GM12878 (cell line): ENCODE measurements at regions not wholly inside any gene's neighbourhood (a gene's known extent, or its start where the extent isn't known, plus 50 kb on each side); places are given as distances from the start of the nearest gene placed in this dataset.

Experiments used
- ATAC-seq: fragments of 200-7000 bp; cut with Tn5 transposase; 3 replicates; pipeline ENCODE4 v1.9.1; 2020; ENCODE audit warnings: mild to moderate bottlenecking, moderate library complexity
- BruUV-seq: library from RNA; stranded (reverse); fragments of 400-500 nt; replicated peaks from 2 replicates; lab custom pipeline; 2021; lab: Mats Ljungman, UMichigan
- CTCF ChIA-PET: fragments of 300-600 bp; sonication (Branson Sonifier 250); formaldehyde crosslinking; extraction: SDS; loops from one replicate; lab custom pipeline; 2021; ENCODE audit warnings: inconsistent platforms; lab: Yijun Ruan, JAX
- POLR2A ChIA-PET: fragments of 350-600 bp; formaldehyde crosslinking; extraction: SDS; loops from one replicate; lab custom pipeline; 2021; ENCODE audit warnings: inconsistent platforms; lab: Charles Lee
- RAD21 ChIA-PET: fragments of 300-600 bp; sonication (Branson Sonifier 250); formaldehyde crosslinking; loops from one replicate; lab custom pipeline; 2023; ENCODE audit warnings: antibody characterized with exemption; ENCODE audit not compliant: unreplicated experiment; lab: Charles Lee
- SMC1A ChIA-PET: fragments of 300-600 bp; sonication (Branson Sonifier 250); formaldehyde crosslinking; loops from one replicate; lab custom pipeline; 2023; ENCODE audit not compliant: unreplicated experiment, uncharacterized antibody; lab: Charles Lee
- DNase-seq: peaks from one replicate; pipeline ENCODE4 v3.0.0-alpha.2; 2011; ENCODE audit warnings: low read depth, low spot score
- FAIRE-seq: peaks from 3 replicates; lab custom pipeline; 2011; peaks lifted over from hg19 to GRCh38; lab: Jason Lieb, UNC
- H2AFZ ChIP-seq: 2 replicates; pipeline ENCODE4 v1.6.0; 2011; ENCODE audit warnings: low read depth, low read length, control low read depth; ENCODE audit not compliant: control insufficient read depth
- H3K27ac ChIP-seq: 2 replicates; pipeline ENCODE4 v1.5.1; 2011; ENCODE audit warnings: control low read depth; ENCODE audit not compliant: control insufficient read depth, insufficient read depth
- H3K27me3 ChIP-seq, 2 experiments: replicated peaks in 1 of 2; 2 replicates each; pipeline versions ENCODE4 v1.6.0 to v1.6.1; 2011; ENCODE audit warnings: low read length in 1 of 2; ENCODE audit not compliant: control insufficient read depth in 2 of 2, insufficient read depth in 2 of 2
- H3K36me3 ChIP-seq, 2 experiments: 2 replicates each; pipeline ENCODE4 v1.5.1; 2011; ENCODE audit warnings: low read length in 1 of 2; ENCODE audit not compliant: control insufficient read depth in 2 of 2, insufficient read depth in 2 of 2
- H3K4me1 ChIP-seq: 2 replicates; pipeline ENCODE4 v1.6.1; 2011; ENCODE audit warnings: mild to moderate bottlenecking, low read length, moderate library complexity, mixed read lengths; ENCODE audit not compliant: control insufficient read depth, insufficient read depth
- H3K4me2 ChIP-seq: 2 replicates; pipeline ENCODE4 v1.6.0; 2011; ENCODE audit warnings: control low read depth; ENCODE audit not compliant: control insufficient read depth, insufficient read depth
- H3K4me3 ChIP-seq: fragments of 200-600 bp; sonication (generic); 2 replicates; pipeline ENCODE4 v1.5.1; 2016
- H3K79me2 ChIP-seq: 2 replicates; pipeline ENCODE4 v1.6.0; 2011; ENCODE audit warnings: low read length; ENCODE audit not compliant: control insufficient read depth, insufficient read depth
- H3K9ac ChIP-seq: 2 replicates; pipeline ENCODE4 v1.8.0; 2011; ENCODE audit warnings: low read length, control low read depth, mixed read lengths; ENCODE audit not compliant: control insufficient read depth, insufficient read depth
- H3K9me3 ChIP-seq: replicated peaks from 3 replicates; pipeline ENCODE4 v1.5.1; 2011; ENCODE audit warnings: mild to moderate bottlenecking, low read length; ENCODE audit not compliant: control insufficient read depth, insufficient read depth
- H4K20me1 ChIP-seq: 2 replicates; pipeline ENCODE4 v1.6.0; 2011; ENCODE audit not compliant: control insufficient read depth, insufficient read depth
- CBFB ChIP-seq: IDR thresholded peaks from 2 replicates; pipeline ENCODE4 v1.6.1; 2016; ENCODE audit warnings: antibody characterized with exemption, low read depth
- CBX3 ChIP-seq: fragments of 200-600 bp; sonication (generic); IDR thresholded peaks from 2 replicates; pipeline ENCODE4 v1.6.1; 2016; ENCODE audit warnings: low read depth, borderline replicate concordance
- CEBPB ChIP-seq, 2 experiments: fragments of 150-350 bp in 1 of 2; IDR thresholded peaks; 2 replicates each; pipeline ENCODE4 v1.6.1; 2012 to 2014; ENCODE audit warnings: low read depth in 2 of 2, low read length in 2 of 2, borderline replicate concordance in 1 of 2, inconsistent platforms in 1 of 2
- CREB1 ChIP-seq: IDR thresholded peaks from 2 replicates; pipeline ENCODE4 v1.6.1; 2012; ENCODE audit warnings: low read depth, mild to moderate bottlenecking, inconsistent platforms
- EP300 ChIP-seq, 2 experiments: fragments of 150-350 bp in 1 of 2; IDR thresholded peaks; 2 replicates each; pipeline ENCODE4 v1.6.1; 2011 to 2012; ENCODE audit warnings: low read depth in 2 of 2, low read length in 2 of 2, borderline replicate concordance in 1 of 2, improper control_type of control experiment in 1 of 2, inconsistent platforms in 1 of 2; ENCODE audit not compliant: control insufficient read depth in 1 of 2
- GATAD2B ChIP-seq: fragments of 450-650 bp; conservative IDR thresholded peaks from 2 replicates; pipeline ENCODE4 v1.6.1; 2017; ENCODE audit warnings: low read depth, mild to moderate bottlenecking, moderate library complexity
- JUNB ChIP-seq: IDR thresholded peaks from 2 replicates; pipeline ENCODE4 v1.6.1; 2016; ENCODE audit warnings: antibody characterized with exemption, mild to moderate bottlenecking
- KDM1A ChIP-seq: fragments of 200-600 bp; sonication (generic); IDR thresholded peaks from 2 replicates; pipeline ENCODE4 v1.6.1; 2016; ENCODE audit warnings: borderline replicate concordance
- PAX8 ChIP-seq: fragments of 450-650 bp; IDR thresholded peaks from 2 replicates; pipeline ENCODE4 v1.6.1; 2017; ENCODE audit warnings: mild to moderate bottlenecking, moderate library complexity
- SMARCA5 ChIP-seq: fragments of 450-650 bp; IDR thresholded peaks from 2 replicates; pipeline ENCODE4 v1.6.1; 2017; ENCODE audit warnings: mild to moderate bottlenecking
- SP1 ChIP-seq: IDR thresholded peaks from one replicate; pipeline ENCODE4 v1.6.1; 2011; ENCODE audit warnings: low read depth, low read length
- SPI1 ChIP-seq: IDR thresholded peaks from 2 replicates; pipeline ENCODE4 v1.6.1; 2011; ENCODE audit warnings: low read depth, mild to moderate bottlenecking, low read length, moderate library complexity, borderline replicate concordance; ENCODE audit not compliant: insufficient read depth
- TCF3 ChIP-seq: IDR thresholded peaks from 2 replicates; pipeline ENCODE4 v1.6.1; 2012; ENCODE audit warnings: low read depth, mild to moderate bottlenecking, low read length, borderline replicate concordance; ENCODE audit not compliant: insufficient read depth
- WRNIP1 ChIP-seq: IDR thresholded peaks from 2 replicates; pipeline ENCODE4 v1.6.1; 2011; ENCODE audit warnings: low read depth, low read length, improper control_type of control experiment, borderline replicate concordance
- ZNF207 ChIP-seq: fragments of 450-650 bp; IDR thresholded peaks from 2 replicates; pipeline ENCODE4 v1.6.1; 2014; ENCODE audit warnings: antibody characterized with exemption, mild to moderate bottlenecking, borderline replicate concordance
- WGBS: methylation state at CpG from one replicate; pipeline ENCODE4 v1.1.6; 2016; ENCODE audit warnings: low lambda C conversion rate; ENCODE audit not compliant: insufficient replicate concordance, insufficient coverage; ENCODE audit errors: missing lambda C conversion rate; 5-methylcytosine and 5-hydroxymethylcytosine counted together
- in situ Hi-C: fragments of 300-500 bp; cut with MboI; formaldehyde crosslinking; loops from 9 replicates; pipeline ENCODE4 v1.14.3; 2018; ENCODE audit warnings: mixed read lengths
- intact Hi-C: fragments of 100-400 bp; cut with micrococcal nuclease; formaldehyde crosslinking; loops from one replicate; pipeline ENCODE4 v1.14.2; 2022; ENCODE audit not compliant: unreplicated experiment
- TF ChIP-seq, protein P1 (sequence below): fragments of 450-650 bp; IDR thresholded peaks from 2 replicates; pipeline ENCODE4 v1.6.1; 2016; ENCODE audit warnings: mild to moderate bottlenecking
- TF ChIP-seq, protein P2 (sequence below): IDR thresholded peaks from 2 replicates; pipeline ENCODE4 v1.6.1; 2011; ENCODE audit warnings: low read depth, mild to moderate bottlenecking, low read length, moderate library complexity, borderline replicate concordance; ENCODE audit errors: extremely low read depth
- TF ChIP-seq, protein P3 (sequence below): IDR thresholded peaks from 2 replicates; pipeline ENCODE4 v1.6.1; 2011; ENCODE audit warnings: borderline replicate concordance, low read depth, mild to moderate bottlenecking, moderate library complexity, low read length; ENCODE audit not compliant: insufficient read depth, poor library complexity, severe bottlenecking

GRCh38 chr21:35864039-35864438 is 196.3 kb downstream of the SETD4 start:
- no peaks in the 10 kb centered on the region for H3K4me1 ChIP-seq
- ChIA-PET RAD21 (no interaction called here), POLR2A (no interaction called here), CTCF (no interaction called here), SMC1A (no interaction called here)
- in situ Hi-C loops, result no loop called here
- FAIRE-seq, result no peak
- no peak for ATAC-seq
- H3K36me3 ChIP-seq, result no peaks in the 10 kb centered on the region
- no peaks in the 10 kb centered on the region for H3K9me3 ChIP-seq
- H2AFZ ChIP-seq, result no peak overlapping the region
- H4K20me1 ChIP-seq, result no peaks in the 10 kb centered on the region
- H3K27me3 ChIP-seq, result no peaks in the 10 kb centered on the region; a peak in 1 of 4 replicates
- DNase-seq, result no peak
- no peaks in the 10 kb centered on the region for H3K79me2 ChIP-seq
- no peak overlapping the region for H3K9ac ChIP-seq
- H3K4me3 ChIP-seq, result no peak overlapping the region
- no peak overlapping the region for H3K27ac ChIP-seq
- no peak overlapping the region for H3K4me2 ChIP-seq
- no TSS peak for BruUV-seq
- intact Hi-C loops, result no loop called here
- 14% methylated on average over 4 of the region's 4 CpGs for WGBS
- TF ChIP-seq SP1 (no peak), CBX3 (no peak), EP300 (IDR thresholded peaks at IDR 0.05; ENCODE audit: borderline replicate concordance in 1 of 2, control insufficient read depth in 1 of 2, low read depth in 2 of 2, low read length in 2 of 2) (no peak), KDM1A (no peak), JUNB (no peak), CBFB (no peak), TCF3 (no peak), WRNIP1 (no peak), ZNF207 (no peak), GATAD2B (no peak), CREB1 (no peak), SMARCA5 (no peak), SPI1 (no peak), CEBPB (IDR thresholded peaks at IDR 0.05; ENCODE audit: borderline replicate concordance in 1 of 2, low read depth in 2 of 2, low read length in 2 of 2) (no peak), PAX8 (no peak)
- TF ChIP-seq, protein P1, sequence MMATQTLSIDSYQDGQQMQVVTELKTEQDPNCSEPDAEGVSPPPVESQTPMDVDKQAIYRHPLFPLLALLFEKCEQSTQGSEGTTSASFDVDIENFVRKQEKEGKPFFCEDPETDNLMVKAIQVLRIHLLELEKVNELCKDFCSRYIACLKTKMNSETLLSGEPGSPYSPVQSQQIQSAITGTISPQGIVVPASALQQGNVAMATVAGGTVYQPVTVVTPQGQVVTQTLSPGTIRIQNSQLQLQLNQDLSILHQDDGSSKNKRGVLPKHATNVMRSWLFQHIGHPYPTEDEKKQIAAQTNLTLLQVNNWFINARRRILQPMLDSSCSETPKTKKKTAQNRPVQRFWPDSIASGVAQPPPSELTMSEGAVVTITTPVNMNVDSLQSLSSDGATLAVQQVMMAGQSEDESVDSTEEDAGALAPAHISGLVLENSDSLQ, result no peak
- TF ChIP-seq, protein P2, sequence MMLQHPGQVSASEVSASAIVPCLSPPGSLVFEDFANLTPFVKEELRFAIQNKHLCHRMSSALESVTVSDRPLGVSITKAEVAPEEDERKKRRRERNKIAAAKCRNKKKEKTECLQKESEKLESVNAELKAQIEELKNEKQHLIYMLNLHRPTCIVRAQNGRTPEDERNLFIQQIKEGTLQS, result no peak
- TF ChIP-seq, protein P3, sequence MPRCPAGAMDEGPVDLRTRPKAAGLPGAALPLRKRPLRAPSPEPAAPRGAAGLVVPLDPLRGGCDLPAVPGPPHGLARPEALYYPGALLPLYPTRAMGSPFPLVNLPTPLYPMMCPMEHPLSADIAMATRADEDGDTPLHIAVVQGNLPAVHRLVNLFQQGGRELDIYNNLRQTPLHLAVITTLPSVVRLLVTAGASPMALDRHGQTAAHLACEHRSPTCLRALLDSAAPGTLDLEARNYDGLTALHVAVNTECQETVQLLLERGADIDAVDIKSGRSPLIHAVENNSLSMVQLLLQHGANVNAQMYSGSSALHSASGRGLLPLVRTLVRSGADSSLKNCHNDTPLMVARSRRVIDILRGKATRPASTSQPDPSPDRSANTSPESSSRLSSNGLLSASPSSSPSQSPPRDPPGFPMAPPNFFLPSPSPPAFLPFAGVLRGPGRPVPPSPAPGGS, result no peak
